HepG2 (cell line): ENCODE measurements at regions not wholly inside any gene's neighbourhood (a gene's known extent, or its start where the extent isn't known, plus 50 kb on each side); places are given as distances from the start of the nearest gene placed in this dataset.

ENCODE experiments used
- ATAC-seq: fragments of 200-7000 bp; cut with Tn5 transposase; 3 replicates; pipeline ENCODE4 v1.9.1; 2020; ENCODE audit warnings: mild to moderate bottlenecking, moderate library complexity
- BruUV-seq: library from RNA; stranded (reverse); fragments of 400-500 nt; replicated peaks from 2 replicates; lab custom pipeline; 2021; lab: Mats Ljungman, UMichigan
- CTCF ChIA-PET: fragments of 300-600 bp; formaldehyde crosslinking; extraction: SDS; loops from one replicate; lab custom pipeline; 2021; ENCODE audit warnings: low total read pairs, inconsistent platforms, low intra/inter-chr PET ratio; lab: Yijun Ruan, JAX
- POLR2A ChIA-PET: fragments of 350-600 bp; sonication (Branson Sonifier 250); formaldehyde crosslinking; loops from one replicate; lab custom pipeline; 2020; ENCODE audit warnings: antibody characterized with exemption, inconsistent platforms; lab: Yijun Ruan, JAX
- DNase-seq: peaks from one replicate; pipeline ENCODE4 v3.0.0-alpha.2; 2015; ENCODE audit warnings: low spot score
- FAIRE-seq: peaks from 3 replicates; lab custom pipeline; 2011; peaks lifted over from hg19 to GRCh38; lab: Jason Lieb, UNC
- H2AFZ ChIP-seq: one replicate; pipeline ENCODE4 v1.6.1; 2011; ENCODE audit warnings: low read length, inconsistent platforms
- H3K27ac ChIP-seq: fragments of 300-600 bp; 3 replicates; pipeline ENCODE4 v1.8.0; 2011; ENCODE audit warnings: mixed run types, mild to moderate bottlenecking, mixed read lengths, low read length, inconsistent platforms; ENCODE audit not compliant: insufficient read depth; ENCODE audit errors: extremely low read length
- H3K27me3 ChIP-seq, 2 experiments: fragments of 200-600 bp in 1 of 2; 2 replicates in 1 of 2; 3 replicates in 1 of 2; pipeline versions ENCODE4 v1.6.0 to v1.8.0; 2011; ENCODE audit warnings: low read length in 2 of 2, mild to moderate bottlenecking in 2 of 2, moderate library complexity in 2 of 2, inconsistent platforms in 1 of 2; ENCODE audit not compliant: insufficient read depth in 2 of 2, control insufficient read depth in 1 of 2
- H3K36me3 ChIP-seq, 2 experiments: fragments of 200-600 bp in 1 of 2; replicated peaks in 1 of 2; 2 replicates in 1 of 2; 3 replicates in 1 of 2; pipeline versions ENCODE4 v1.5.1 to v1.8.0; 2011; ENCODE audit warnings: low read length in 2 of 2, inconsistent platforms in 1 of 2; ENCODE audit not compliant: insufficient read depth in 2 of 2, control insufficient read depth in 1 of 2
- H3K4me1 ChIP-seq: 2 replicates; pipeline ENCODE4 v1.5.1; 2012; ENCODE audit warnings: low read length, inconsistent platforms; ENCODE audit not compliant: insufficient read depth
- H3K4me2 ChIP-seq: 2 replicates; pipeline ENCODE4 v1.6.0; 2011; ENCODE audit warnings: low read depth, low read length, inconsistent platforms
- H3K4me3 ChIP-seq, 3 experiments: fragments of 200-600 bp in 1 of 3; sonication (generic), shearing (Covaris generic) in 1 of 3; replicated peaks in 1 of 3; 2 replicates each; pipeline ENCODE4 v1.5.1; 2011 to 2016; ENCODE audit warnings: low read length in 3 of 3, inconsistent platforms in 2 of 3, low read depth in 2 of 3, mild to moderate bottlenecking in 2 of 3, control low read depth in 1 of 3, mixed read lengths in 1 of 3; ENCODE audit not compliant: insufficient read depth in 1 of 3
- H3K79me2 ChIP-seq: one replicate; pipeline ENCODE4 v1.6.1; 2011; ENCODE audit warnings: low read length, inconsistent platforms; ENCODE audit not compliant: insufficient read depth
- H3K9ac ChIP-seq: 2 replicates; pipeline ENCODE4 v1.6.0; 2011; ENCODE audit warnings: mild to moderate bottlenecking, low read depth, low read length, inconsistent platforms; ENCODE audit not compliant: insufficient read depth
- H3K9me3 ChIP-seq: 2 replicates; pipeline ENCODE4 v1.5.1; 2012; ENCODE audit warnings: mild to moderate bottlenecking, low read length
- H4K20me1 ChIP-seq: 2 replicates; pipeline ENCODE4 v1.6.0; 2011; ENCODE audit warnings: inconsistent platforms, mild to moderate bottlenecking, low read length, moderate library complexity; ENCODE audit not compliant: insufficient read depth
- CEBPB ChIP-seq: IDR thresholded peaks from 2 replicates; pipeline ENCODE4 v1.6.1; 2011; ENCODE audit warnings: low read depth, low read length, improper control_type of control experiment, borderline replicate concordance
- CTCF ChIP-seq: sonication (generic); formaldehyde crosslinking; IDR thresholded peaks from 2 replicates; pipeline ENCODE4 v1.5.0; 2020; ENCODE audit warnings: mild to moderate bottlenecking, missing genetic modification reagents, moderate library complexity
- SATB2 ChIP-seq: sonication (generic); formaldehyde crosslinking; IDR thresholded peaks from 2 replicates; pipeline ENCODE4 v1.5.0; 2020; ENCODE audit warnings: missing genetic modification reagents
- SMC3 ChIP-seq: IDR thresholded peaks from 2 replicates; pipeline ENCODE4 v1.6.1; 2011; ENCODE audit warnings: low read length, improper control_type of control experiment
- STAG1 ChIP-seq: sonication (generic); formaldehyde crosslinking; IDR thresholded peaks from 2 replicates; pipeline ENCODE4 v1.4.0; 2020; ENCODE audit warnings: missing genetic modification reagents
- ZNF547 ChIP-seq: sonication (generic); formaldehyde crosslinking; IDR thresholded peaks from 2 replicates; pipeline ENCODE4 v1.5.1; 2020; ENCODE audit warnings: mild to moderate bottlenecking, missing genetic modification reagents
- ZNF562 ChIP-seq: sonication (generic); formaldehyde crosslinking; IDR thresholded peaks from 2 replicates; pipeline ENCODE4 v1.8.0; 2022; ENCODE audit warnings: missing genetic modification reagents, borderline replicate concordance
- WGBS: methylation state at CpG from one replicate; pipeline ENCODE4 v1.1.6; 2017; ENCODE audit warnings: low lambda C conversion rate; 5-methylcytosine and 5-hydroxymethylcytosine counted together
- in situ Hi-C: cut with HindIII; loops from 2 replicates; pipeline ENCODE4 v1.10.0; 2017; ENCODE audit warnings: low pct_unique_long_range_greater_than_20kb; ENCODE audit not compliant: extremely low pct_ligation_motif_present
- intact Hi-C: fragments of 100-400 bp; cut with micrococcal nuclease; formaldehyde crosslinking; loops from one replicate; pipeline ENCODE4 v1.10.0; 2022; ENCODE audit not compliant: unreplicated experiment

GRCh38 chr4:42778349-42778748, 114.2 kb upstream of the GRXCR1 start:
- POLR2A ChIA-PET, result no interaction called here
- no peak for ATAC-seq

GRCh38 chr4:42768125-42768748, 111.3 kb upstream of the ATP8A1 start:
- H4K20me1 ChIP-seq, result no peaks in the 10 kb centered on the region
- no peaks in the 10 kb centered on the region for H3K79me2 ChIP-seq
- peak; percentile 76 for ATAC-seq
- H3K36me3 ChIP-seq, result no peaks in the 10 kb centered on the region
- no peaks in the 10 kb centered on the region for H3K27me3 ChIP-seq
- POLR2A ChIA-PET, result no interaction called here
- in situ Hi-C loops (loop anchor here (25.0 kb wide), 1 partner anchor 206 kb away; no protein-coding TSS in a partner anchor), intact Hi-C loops (loop anchor here (1.0 kb wide), 1 partner anchor 200 kb away; no protein-coding TSS in a partner anchor)
- no peak overlapping the region for H3K27ac ChIP-seq
- no peak overlapping the region for H2AFZ ChIP-seq
- no peak for DNase-seq
- no peaks in the 10 kb centered on the region for H3K4me1 ChIP-seq
- no peak overlapping the region for H3K9ac ChIP-seq
- 30% methylated on average over 4 of the region's 4 CpGs for WGBS
- CTCF ChIA-PET, result no interaction called here
- peak; percentile 28; the same call in 1 of the 2 replicates for TF ChIP-seq SMC3
- TF ChIP-seq CTCF, result peak; percentile 42
- peak; percentile 44 for TF ChIP-seq STAG1
- no peak for TF ChIP-seq SATB2 (CRISPR knock-in tag)
- TF ChIP-seq, all 625 proteins: peak for 3
- no peak overlapping the region for H3K4me3 ChIP-seq
- BruUV-seq, result no TSS peak
- no peak for FAIRE-seq
- H3K9me3 ChIP-seq, result no peaks in the 10 kb centered on the region
- H3K4me2 ChIP-seq, result no peak overlapping the region

More at GRCh38 chr4:42778349-42778748, 114.2 kb upstream of the GRXCR1 start:
- FAIRE-seq (no peak), DNase-seq (no peak)
- Histone ChIP-seq H3K9ac (no peak overlapping the region), H3K4me1 (no peaks in the 10 kb centered on the region), H3K27ac (no peak overlapping the region)
- WGBS, result 3% methylated on average over 6 of the region's 6 CpGs
- BruUV-seq, result no TSS peak
- CTCF ChIA-PET, result no interaction called here
- TF ChIP-seq ZNF547, result no peak
- no peak for TF ChIP-seq ZNF562 (CRISPR knock-in tag)
- TF ChIP-seq CEBPB, result peak; percentile 45; the same call in 1 of the 2 replicates
- TF ChIP-seq, all 625 proteins: peak for 1
- Histone ChIP-seq H2AFZ (no peak overlapping the region), H3K36me3 (no peaks in the 10 kb centered on the region), H3K27me3 (no peaks in the 10 kb centered on the region), H3K9me3 (no peaks in the 10 kb centered on the region), H3K4me3 (no peak overlapping the region), H3K4me2 (no peak overlapping the region), H3K79me2 (no peaks in the 10 kb centered on the region), H4K20me1 (no peaks in the 10 kb centered on the region)
- intact Hi-C loops, result no loop called here
- in situ Hi-C loops, result no loop called here
